H1 (cell line): ENCODE measurements at regions not wholly inside any gene's neighbourhood (a gene's known extent, or its start where the extent isn't known, plus 50 kb on each side); places are given as distances from the start of the nearest gene placed in this dataset.

Experiments
- BACH1 ChIP-seq: IDR thresholded peaks from 2 replicates; pipeline ENCODE4 v1.6.1; 2012; ENCODE audit warnings: low read length, improper control_type of control experiment
- E2F6 ChIP-seq: IDR thresholded peaks from 2 replicates; pipeline ENCODE4 v1.6.1; 2012; ENCODE audit warnings: inconsistent platforms
- TEAD4 ChIP-seq: IDR thresholded peaks from 2 replicates; pipeline ENCODE4 v1.6.1; 2012; ENCODE audit warnings: low read depth, low read length, inconsistent platforms, mixed read lengths

GRCh38 chr3:176068750-176069149 lies 1128.5 kb downstream of the TBL1XR1 start (continued):
- no peak for TF ChIP-seq E2F6
- no peak for TF ChIP-seq BACH1
- TF ChIP-seq TEAD4, result no peak
